BE2C (cell line): ENCODE measurements at regions not wholly inside any gene's neighbourhood (a gene's known extent, or its start where the extent isn't known, plus 50 kb on each side); places are given as distances from the start of the nearest gene placed in this dataset.

Experiments
- DNase-seq: peaks from one replicate; pipeline ENCODE4 v3.0.0-alpha.2; 2020
- H3K27me3 ChIP-seq: fragments of 250-450 bp; sonication (Bioruptor Pico); 2 replicates; pipeline ENCODE4 v1.5.1; 2020; ENCODE audit warnings: mild to moderate bottlenecking
- H3K36me3 ChIP-seq: fragments of 250-450 bp; sonication (Bioruptor Pico); 2 replicates; pipeline ENCODE4 v1.5.1; 2020; ENCODE audit warnings: mild to moderate bottlenecking
- H3K4me1 ChIP-seq: fragments of 250-450 bp; sonication (Bioruptor Pico); 2 replicates; pipeline ENCODE4 v1.5.1; 2020
- H3K4me3 ChIP-seq: 2 replicates; pipeline ENCODE4 v1.5.1; 2011; ENCODE audit warnings: low read depth, low read length
- H3K9me3 ChIP-seq: fragments of 250-450 bp; sonication (Bioruptor Pico); 2 replicates; pipeline ENCODE4 v1.5.1; 2020
- TF ChIP-seq, protein P1 (sequence below): IDR thresholded peaks from 2 replicates; pipeline ENCODE4 v1.5.1; 2012; ENCODE audit warnings: mild to moderate bottlenecking, low read depth, low read length

DNA sequence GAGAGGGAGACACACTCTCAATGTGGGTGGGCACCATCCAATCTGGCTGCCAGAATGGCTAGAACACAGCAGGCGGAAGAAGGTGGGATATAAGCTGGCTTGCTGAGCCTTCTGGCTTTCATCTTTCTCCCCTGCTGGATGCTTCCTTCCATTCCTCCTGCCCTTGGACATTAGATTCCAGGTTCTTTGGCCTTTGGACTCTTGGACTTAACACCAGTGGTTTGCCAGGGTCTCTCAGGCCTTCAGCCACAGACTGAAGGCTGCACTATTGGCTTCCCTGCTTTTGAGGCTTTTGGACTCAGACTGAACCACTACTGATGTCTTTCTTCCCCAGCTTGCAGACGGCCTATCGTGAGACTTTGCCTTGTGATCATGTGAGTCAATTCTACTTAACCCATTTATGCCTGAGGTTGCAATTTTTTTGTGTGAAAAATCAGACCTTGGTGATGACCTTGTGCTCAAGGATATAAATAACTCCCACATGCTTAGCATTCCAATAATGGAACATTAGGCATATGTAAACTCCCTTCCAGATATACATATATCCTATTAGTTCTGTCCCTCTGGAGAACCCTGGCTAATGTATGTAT, 56.7 kb upstream of the CD55 start:
- no peaks in the 10 kb centered on the region for H3K36me3 ChIP-seq
- H3K9me3 ChIP-seq, result no peaks in the 10 kb centered on the region
- no peak for DNase-seq
- H3K4me3 ChIP-seq, result no peak overlapping the region
- TF ChIP-seq, protein P1, sequence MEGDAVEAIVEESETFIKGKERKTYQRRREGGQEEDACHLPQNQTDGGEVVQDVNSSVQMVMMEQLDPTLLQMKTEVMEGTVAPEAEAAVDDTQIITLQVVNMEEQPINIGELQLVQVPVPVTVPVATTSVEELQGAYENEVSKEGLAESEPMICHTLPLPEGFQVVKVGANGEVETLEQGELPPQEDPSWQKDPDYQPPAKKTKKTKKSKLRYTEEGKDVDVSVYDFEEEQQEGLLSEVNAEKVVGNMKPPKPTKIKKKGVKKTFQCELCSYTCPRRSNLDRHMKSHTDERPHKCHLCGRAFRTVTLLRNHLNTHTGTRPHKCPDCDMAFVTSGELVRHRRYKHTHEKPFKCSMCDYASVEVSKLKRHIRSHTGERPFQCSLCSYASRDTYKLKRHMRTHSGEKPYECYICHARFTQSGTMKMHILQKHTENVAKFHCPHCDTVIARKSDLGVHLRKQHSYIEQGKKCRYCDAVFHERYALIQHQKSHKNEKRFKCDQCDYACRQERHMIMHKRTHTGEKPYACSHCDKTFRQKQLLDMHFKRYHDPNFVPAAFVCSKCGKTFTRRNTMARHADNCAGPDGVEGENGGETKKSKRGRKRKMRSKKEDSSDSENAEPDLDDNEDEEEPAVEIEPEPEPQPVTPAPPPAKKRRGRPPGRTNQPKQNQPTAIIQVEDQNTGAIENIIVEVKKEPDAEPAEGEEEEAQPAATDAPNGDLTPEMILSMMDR, result no peak
- H3K27me3 ChIP-seq, result peaks cover 10% of the 10 kb centered on the region
- H3K4me1 ChIP-seq, result no peaks in the 10 kb centered on the region

DNA sequence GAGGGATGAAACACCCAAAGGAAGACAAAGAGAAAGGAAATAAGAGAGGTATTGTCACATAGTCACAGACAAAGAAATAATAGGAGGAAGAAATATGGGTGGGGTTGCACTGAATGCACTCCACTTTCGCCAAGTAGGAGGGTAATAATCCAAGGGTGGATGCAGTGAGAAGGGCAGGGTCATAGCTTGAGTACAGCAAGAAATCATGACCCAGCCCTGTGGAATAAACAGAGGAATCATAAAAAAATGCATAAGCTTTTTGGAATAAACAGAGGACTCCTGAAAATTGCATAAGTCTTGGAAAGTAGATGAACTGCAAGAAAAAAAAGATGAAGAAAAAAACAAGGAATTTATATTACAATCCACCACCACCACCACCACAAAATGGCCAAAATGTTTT, 53.1 kb upstream of the CD55 start:
- H3K4me1 ChIP-seq, result no peaks in the 10 kb centered on the region
- DNase-seq, result no peak
- H3K36me3 ChIP-seq, result no peaks in the 10 kb centered on the region
- H3K27me3 ChIP-seq, result peaks cover 10% of the 10 kb centered on the region
- H3K4me3 ChIP-seq, result no peak overlapping the region
- TF ChIP-seq, protein P1, result no peak
- no peaks in the 10 kb centered on the region for H3K9me3 ChIP-seq

DNA sequence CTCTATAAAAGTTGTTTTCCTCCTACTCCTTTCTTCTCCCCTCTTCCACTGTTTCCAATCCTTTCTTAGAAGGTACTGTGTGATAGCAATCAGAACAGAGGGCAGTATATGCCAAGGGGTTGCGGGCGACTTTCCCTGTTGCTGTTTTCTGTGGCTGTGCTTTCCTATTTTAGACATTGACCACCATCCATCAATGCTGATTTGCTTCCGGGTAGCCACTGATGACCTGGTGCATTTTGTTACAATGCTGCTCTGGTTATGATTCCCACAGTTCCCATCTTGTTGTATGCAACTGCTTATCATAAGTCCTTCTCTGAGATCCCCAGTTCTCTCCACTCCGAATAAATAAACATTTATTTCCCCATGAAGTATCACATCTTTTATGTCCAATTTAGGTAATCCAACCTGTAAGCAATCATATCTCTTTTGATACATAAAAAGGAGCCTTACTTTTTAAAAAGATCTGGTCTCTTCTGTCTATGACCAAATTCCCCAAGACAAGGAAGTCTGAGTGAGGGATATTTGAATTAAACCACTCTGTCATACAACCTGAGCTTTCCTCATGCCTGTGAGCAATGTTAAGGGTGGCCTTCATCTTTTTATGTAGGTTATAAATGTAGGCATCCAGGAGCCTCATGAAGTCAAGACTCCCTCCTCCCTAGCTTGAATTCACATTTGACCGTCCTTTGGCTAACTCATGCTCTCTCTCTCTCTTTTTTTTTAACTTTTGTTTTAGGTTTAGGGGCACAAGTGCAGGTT, 52.5 kb upstream of the CD55 start:
- H3K36me3 ChIP-seq, result no peaks in the 10 kb centered on the region
- TF ChIP-seq, protein P1, result no peak
- peaks cover 10% of the 10 kb centered on the region for H3K27me3 ChIP-seq
- H3K4me1 ChIP-seq, result no peaks in the 10 kb centered on the region
- no peak for DNase-seq
- no peak overlapping the region for H3K4me3 ChIP-seq
- H3K9me3 ChIP-seq, result no peaks in the 10 kb centered on the region
